WTC11 (cell line): ENCODE measurements at regions not wholly inside any gene's neighbourhood (a gene's known extent, or its start where the extent isn't known, plus 50 kb on each side); places are given as distances from the start of the nearest gene placed in this dataset.

Source experiments
- ATAC-seq: fragments of 200-7000 bp; cut with Tn5 transposase; 2 replicates; pipeline ENCODE4 v1.10.0; 2021; ENCODE audit warnings: mild to moderate bottlenecking, moderate library complexity
- CTCF ChIA-PET: fragments of 300-600 bp; sonication (Branson Sonifier 250); formaldehyde crosslinking; loops from one replicate; lab custom pipeline; 2021; ENCODE audit warnings: antibody characterized with exemption; lab: Charles Lee
- POLR2A ChIA-PET: fragments of 350-600 bp; sonication (Branson Sonifier 250); formaldehyde crosslinking; loops from one replicate; lab custom pipeline; 2021; ENCODE audit warnings: antibody characterized with exemption; lab: Charles Lee
- DNase-seq: peaks from one replicate; pipeline ENCODE4 v3.0.0; 2021; ENCODE audit warnings: low spot score
- H3K27ac Mint-ChIP-seq: 2 replicates; pipeline ENCODE4 v1.8.0; 2021; ENCODE audit warnings: mixed read lengths
- H3K27me3 Mint-ChIP-seq: 2 replicates; pipeline ENCODE4 v1.8.0; 2021; ENCODE audit warnings: low read depth, mild to moderate bottlenecking, moderate library complexity, mixed read lengths
- H3K36me3 Mint-ChIP-seq: 2 replicates; pipeline ENCODE4 v1.8.0; 2021; ENCODE audit warnings: mixed read lengths
- H3K4me1 Mint-ChIP-seq: 2 replicates; pipeline ENCODE4 v1.8.0; 2022; ENCODE audit warnings: mixed read lengths
- H3K4me3 Mint-ChIP-seq: 2 replicates; pipeline ENCODE4 v1.8.0; 2021; ENCODE audit warnings: mild to moderate bottlenecking, moderate library complexity, mixed read lengths
- H3K9me3 Mint-ChIP-seq: 2 replicates; pipeline ENCODE4 v1.8.0; 2021; ENCODE audit warnings: mixed read lengths
- CBFB ChIP-seq: sonication (generic); formaldehyde crosslinking; IDR thresholded peaks from 2 replicates; pipeline ENCODE4 v1.8.1; 2022; ENCODE audit warnings: mild to moderate bottlenecking, low read depth, missing genetic modification reagents
- EMX1 ChIP-seq: fragments of 250-450 bp; sonication (Bioruptor Pico); IDR thresholded peaks from 2 replicates; pipeline ENCODE4 v1.8.0; 2021; ENCODE audit warnings: mild to moderate bottlenecking
- GTF2I ChIP-seq: fragments of 250-450 bp; sonication (Bioruptor Pico); conservative IDR thresholded peaks from 2 replicates; pipeline ENCODE4 v1.4.0; 2021; ENCODE audit warnings: mild to moderate bottlenecking
- JAZF1 ChIP-seq: fragments of 250-450 bp; sonication (Bioruptor Pico); IDR thresholded peaks from 2 replicates; pipeline ENCODE4 v1.9.0; 2021; ENCODE audit warnings: moderate library complexity, mild to moderate bottlenecking, inconsistent platforms
- NFATC4 ChIP-seq: fragments of 250-450 bp; sonication (Bioruptor Pico); IDR thresholded peaks from 2 replicates; pipeline ENCODE4 v1.9.0; 2021; ENCODE audit warnings: mild to moderate bottlenecking
- RELA ChIP-seq: sonication (generic); formaldehyde crosslinking; IDR thresholded peaks from 2 replicates; pipeline ENCODE4 v1.8.1; 2022; ENCODE audit warnings: missing genetic modification reagents, mild to moderate bottlenecking, borderline replicate concordance
- RORB ChIP-seq: fragments of 250-450 bp; sonication (Bioruptor Pico); IDR thresholded peaks from 2 replicates; pipeline ENCODE4 v1.9.0; 2021; ENCODE audit warnings: mild to moderate bottlenecking
- TEAD1 ChIP-seq: sonication (generic); formaldehyde crosslinking; IDR thresholded peaks from 2 replicates; pipeline ENCODE4 v1.8.0; 2022; ENCODE audit warnings: mild to moderate bottlenecking, missing genetic modification reagents
- ZNF121 ChIP-seq: sonication (generic); formaldehyde crosslinking; IDR thresholded peaks from 2 replicates; pipeline ENCODE4 v1.8.0; 2023; ENCODE audit warnings: missing genetic modification reagents
- ZNF263 ChIP-seq: sonication (generic); formaldehyde crosslinking; IDR thresholded peaks from 2 replicates; pipeline ENCODE4 v1.8.1; 2022; ENCODE audit warnings: low read depth, mild to moderate bottlenecking, moderate library complexity, missing genetic modification reagents
- TF ChIP-seq, protein P1 (sequence below): sonication (generic); formaldehyde crosslinking; IDR thresholded peaks from 2 replicates; pipeline ENCODE4 v1.8.1; 2022; ENCODE audit warnings: low read depth, mild to moderate bottlenecking, moderate library complexity, missing genetic modification reagents, borderline replicate concordance
- TF ChIP-seq, protein P2 (sequence below): sonication (generic); formaldehyde crosslinking; IDR thresholded peaks from 2 replicates; pipeline ENCODE4 v1.8.1; 2022; ENCODE audit warnings: mild to moderate bottlenecking, missing genetic modification reagents, moderate library complexity, borderline replicate concordance
- TF ChIP-seq, protein P3 (sequence below): fragments of 250-450 bp; sonication (Bioruptor Pico); IDR thresholded peaks from 2 replicates; pipeline ENCODE4 v1.8.0; 2021; ENCODE audit warnings: mild to moderate bottlenecking
- TF ChIP-seq, protein P4 (sequence below): fragments of 250-450 bp; sonication (Bioruptor Pico); IDR thresholded peaks from 2 replicates; pipeline ENCODE4 v1.9.0; 2021; ENCODE audit warnings: mild to moderate bottlenecking
- TF ChIP-seq, protein P5 (sequence below): sonication (generic); formaldehyde crosslinking; IDR thresholded peaks from 2 replicates; pipeline ENCODE4 v1.8.1; 2023; ENCODE audit warnings: mild to moderate bottlenecking, missing genetic modification reagents
- TF ChIP-seq, protein P6 (sequence below): sonication (generic); formaldehyde crosslinking; IDR thresholded peaks from 2 replicates; pipeline ENCODE4 v1.8.1; 2023; ENCODE audit warnings: mild to moderate bottlenecking, missing genetic modification reagents, borderline replicate concordance
- TF ChIP-seq, protein P7 (sequence below): fragments of 250-450 bp; sonication (Bioruptor Pico); conservative IDR thresholded peaks from 2 replicates; pipeline ENCODE4 v1.9.0; 2021; ENCODE audit warnings: mild to moderate bottlenecking

DNA sequence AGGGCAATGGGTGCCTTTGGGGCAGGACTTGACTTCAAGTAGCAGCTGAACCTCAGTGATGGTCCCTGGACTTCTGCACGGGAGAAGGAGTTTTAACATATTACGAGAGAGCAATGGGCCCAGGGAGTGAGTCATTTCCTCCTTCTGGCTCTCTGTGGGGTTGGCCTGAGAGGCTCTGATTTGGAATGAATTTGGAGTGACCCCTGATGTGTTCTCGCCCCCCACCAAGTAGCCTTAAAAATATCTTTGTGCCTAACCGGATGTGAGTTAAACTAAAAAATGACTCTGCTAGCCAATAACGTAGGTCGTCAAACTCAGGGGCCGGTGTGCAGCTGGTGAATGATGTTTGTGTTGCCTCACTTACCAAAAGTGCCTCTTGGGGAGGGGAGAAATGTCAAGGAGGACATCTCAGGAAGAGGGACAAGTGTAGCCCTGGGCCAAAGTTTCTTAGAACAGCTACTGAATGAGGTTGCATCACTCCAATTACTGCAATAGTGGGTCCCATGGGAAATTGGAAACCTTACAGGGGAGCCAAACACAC is 656.6 kb downstream of the INHBA start (continued):
- TF ChIP-seq, protein P1, sequence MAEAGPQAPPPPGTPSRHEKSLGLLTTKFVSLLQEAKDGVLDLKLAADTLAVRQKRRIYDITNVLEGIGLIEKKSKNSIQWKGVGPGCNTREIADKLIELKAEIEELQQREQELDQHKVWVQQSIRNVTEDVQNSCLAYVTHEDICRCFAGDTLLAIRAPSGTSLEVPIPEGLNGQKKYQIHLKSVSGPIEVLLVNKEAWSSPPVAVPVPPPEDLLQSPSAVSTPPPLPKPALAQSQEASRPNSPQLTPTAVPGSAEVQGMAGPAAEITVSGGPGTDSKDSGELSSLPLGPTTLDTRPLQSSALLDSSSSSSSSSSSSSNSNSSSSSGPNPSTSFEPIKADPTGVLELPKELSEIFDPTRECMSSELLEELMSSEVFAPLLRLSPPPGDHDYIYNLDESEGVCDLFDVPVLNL (CRISPR knock-in tag) = no peak
- TF ChIP-seq, protein P2, sequence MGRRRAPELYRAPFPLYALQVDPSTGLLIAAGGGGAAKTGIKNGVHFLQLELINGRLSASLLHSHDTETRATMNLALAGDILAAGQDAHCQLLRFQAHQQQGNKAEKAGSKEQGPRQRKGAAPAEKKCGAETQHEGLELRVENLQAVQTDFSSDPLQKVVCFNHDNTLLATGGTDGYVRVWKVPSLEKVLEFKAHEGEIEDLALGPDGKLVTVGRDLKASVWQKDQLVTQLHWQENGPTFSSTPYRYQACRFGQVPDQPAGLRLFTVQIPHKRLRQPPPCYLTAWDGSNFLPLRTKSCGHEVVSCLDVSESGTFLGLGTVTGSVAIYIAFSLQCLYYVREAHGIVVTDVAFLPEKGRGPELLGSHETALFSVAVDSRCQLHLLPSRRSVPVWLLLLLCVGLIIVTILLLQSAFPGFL = no peak
- TF ChIP-seq, protein P3, sequence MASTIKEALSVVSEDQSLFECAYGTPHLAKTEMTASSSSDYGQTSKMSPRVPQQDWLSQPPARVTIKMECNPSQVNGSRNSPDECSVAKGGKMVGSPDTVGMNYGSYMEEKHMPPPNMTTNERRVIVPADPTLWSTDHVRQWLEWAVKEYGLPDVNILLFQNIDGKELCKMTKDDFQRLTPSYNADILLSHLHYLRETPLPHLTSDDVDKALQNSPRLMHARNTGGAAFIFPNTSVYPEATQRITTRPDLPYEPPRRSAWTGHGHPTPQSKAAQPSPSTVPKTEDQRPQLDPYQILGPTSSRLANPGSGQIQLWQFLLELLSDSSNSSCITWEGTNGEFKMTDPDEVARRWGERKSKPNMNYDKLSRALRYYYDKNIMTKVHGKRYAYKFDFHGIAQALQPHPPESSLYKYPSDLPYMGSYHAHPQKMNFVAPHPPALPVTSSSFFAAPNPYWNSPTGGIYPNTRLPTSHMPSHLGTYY (CRISPR knock-in tag) = no peak

DNA sequence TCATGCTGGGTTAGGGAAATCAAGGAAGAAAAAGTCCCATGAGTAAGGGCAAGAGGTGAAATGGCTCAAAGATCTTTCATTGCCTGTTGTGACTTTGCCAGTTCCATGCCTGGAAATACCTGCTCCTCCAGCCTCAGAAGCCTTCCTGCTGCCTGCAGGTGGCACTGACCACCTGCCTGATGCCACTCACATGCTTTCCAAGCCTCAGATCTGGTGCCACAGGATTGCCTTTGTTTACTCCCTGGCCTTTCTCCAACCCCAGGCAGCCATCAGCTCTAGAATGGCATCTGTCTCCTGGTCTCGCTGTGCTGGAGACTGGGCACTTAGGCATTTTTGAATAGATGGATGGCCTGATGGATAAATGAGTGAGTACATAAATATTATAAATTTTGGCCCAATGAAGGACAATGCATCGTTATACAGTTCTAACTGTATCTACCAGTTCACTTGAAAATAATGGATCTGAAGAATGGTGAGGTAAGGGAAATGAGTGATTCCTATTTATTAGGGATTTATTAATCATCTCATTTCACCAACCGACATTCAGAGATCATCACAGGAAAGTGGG is 657.2 kb downstream of the INHBA start:
- CTCF ChIA-PET = interaction anchor here (0.6 to 1.6 kb wide), 4 partner anchors 9 to 659 kb away, joined by 3 read pairs; no protein-coding TSS in a partner anchor
- TF ChIP-seq TEAD1 (CRISPR knock-in tag) (no peak), EMX1 (no peak)
- TF ChIP-seq, protein P4, sequence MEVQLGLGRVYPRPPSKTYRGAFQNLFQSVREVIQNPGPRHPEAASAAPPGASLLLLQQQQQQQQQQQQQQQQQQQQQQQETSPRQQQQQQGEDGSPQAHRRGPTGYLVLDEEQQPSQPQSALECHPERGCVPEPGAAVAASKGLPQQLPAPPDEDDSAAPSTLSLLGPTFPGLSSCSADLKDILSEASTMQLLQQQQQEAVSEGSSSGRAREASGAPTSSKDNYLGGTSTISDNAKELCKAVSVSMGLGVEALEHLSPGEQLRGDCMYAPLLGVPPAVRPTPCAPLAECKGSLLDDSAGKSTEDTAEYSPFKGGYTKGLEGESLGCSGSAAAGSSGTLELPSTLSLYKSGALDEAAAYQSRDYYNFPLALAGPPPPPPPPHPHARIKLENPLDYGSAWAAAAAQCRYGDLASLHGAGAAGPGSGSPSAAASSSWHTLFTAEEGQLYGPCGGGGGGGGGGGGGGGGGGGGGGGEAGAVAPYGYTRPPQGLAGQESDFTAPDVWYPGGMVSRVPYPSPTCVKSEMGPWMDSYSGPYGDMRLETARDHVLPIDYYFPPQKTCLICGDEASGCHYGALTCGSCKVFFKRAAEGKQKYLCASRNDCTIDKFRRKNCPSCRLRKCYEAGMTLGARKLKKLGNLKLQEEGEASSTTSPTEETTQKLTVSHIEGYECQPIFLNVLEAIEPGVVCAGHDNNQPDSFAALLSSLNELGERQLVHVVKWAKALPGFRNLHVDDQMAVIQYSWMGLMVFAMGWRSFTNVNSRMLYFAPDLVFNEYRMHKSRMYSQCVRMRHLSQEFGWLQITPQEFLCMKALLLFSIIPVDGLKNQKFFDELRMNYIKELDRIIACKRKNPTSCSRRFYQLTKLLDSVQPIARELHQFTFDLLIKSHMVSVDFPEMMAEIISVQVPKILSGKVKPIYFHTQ (CRISPR knock-in tag) = no peak
- no peak overlapping the region for H3K27ac Mint-ChIP-seq
- ATAC-seq (peak; percentile 73), DNase-seq (no peak)
- no peaks in the 10 kb centered on the region for H3K36me3 Mint-ChIP-seq
- peaks cover 5% of the 10 kb centered on the region; the same call in 1 of the 2 replicates for H3K4me1 Mint-ChIP-seq
- H3K27me3 Mint-ChIP-seq = no peaks in the 10 kb centered on the region
- POLR2A ChIA-PET = no interaction called here
- H3K4me3 Mint-ChIP-seq = no peak overlapping the region
- H3K9me3 Mint-ChIP-seq = peaks cover 14% of the 10 kb centered on the region

DNA sequence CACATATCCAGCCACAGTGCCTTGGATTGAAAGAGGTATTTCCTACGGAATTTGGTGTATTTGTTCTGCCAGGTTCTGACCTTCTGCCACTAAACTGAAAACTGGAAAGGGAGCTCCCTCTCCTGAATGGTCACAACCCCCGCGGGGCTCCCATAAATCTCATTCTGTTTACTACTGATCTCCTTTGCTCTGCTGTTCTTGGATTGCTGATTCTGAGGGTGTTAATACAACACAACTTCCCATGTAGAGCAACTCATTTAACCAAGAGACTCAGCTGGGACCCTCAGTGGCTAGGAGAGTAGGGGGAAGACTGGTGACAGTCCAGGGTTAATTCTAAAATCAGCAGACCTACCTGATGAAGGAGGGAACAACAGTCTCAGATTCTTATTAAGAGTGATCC is 662.9 kb downstream of the INHBA start:
- ChIA-PET CTCF (no interaction called here), POLR2A (no interaction called here)
- peaks cover 14% of the 10 kb centered on the region for H3K9me3 Mint-ChIP-seq
- H3K4me1 Mint-ChIP-seq = peaks cover 4% of the 10 kb centered on the region; the same call in 1 of the 2 replicates
- ATAC-seq (no peak), DNase-seq (no peak)
- H3K4me3 Mint-ChIP-seq = no peak overlapping the region
- no peaks in the 10 kb centered on the region for H3K36me3 Mint-ChIP-seq
- no peak overlapping the region for H3K27ac Mint-ChIP-seq
- TF ChIP-seq ZNF263 (no peak), CBFB (no peak), NFATC4 (CRISPR knock-in tag) (no peak), GTF2I (CRISPR knock-in tag) (no peak), RELA (CRISPR knock-in tag) (no peak), RORB (CRISPR knock-in tag) (no peak), JAZF1 (no peak), ZNF121 (CRISPR knock-in tag) (no peak)
- TF ChIP-seq, protein P5, sequence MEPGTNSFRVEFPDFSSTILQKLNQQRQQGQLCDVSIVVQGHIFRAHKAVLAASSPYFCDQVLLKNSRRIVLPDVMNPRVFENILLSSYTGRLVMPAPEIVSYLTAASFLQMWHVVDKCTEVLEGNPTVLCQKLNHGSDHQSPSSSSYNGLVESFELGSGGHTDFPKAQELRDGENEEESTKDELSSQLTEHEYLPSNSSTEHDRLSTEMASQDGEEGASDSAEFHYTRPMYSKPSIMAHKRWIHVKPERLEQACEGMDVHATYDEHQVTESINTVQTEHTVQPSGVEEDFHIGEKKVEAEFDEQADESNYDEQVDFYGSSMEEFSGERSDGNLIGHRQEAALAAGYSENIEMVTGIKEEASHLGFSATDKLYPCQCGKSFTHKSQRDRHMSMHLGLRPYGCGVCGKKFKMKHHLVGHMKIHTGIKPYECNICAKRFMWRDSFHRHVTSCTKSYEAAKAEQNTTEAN = no peak
- TF ChIP-seq, protein P6, sequence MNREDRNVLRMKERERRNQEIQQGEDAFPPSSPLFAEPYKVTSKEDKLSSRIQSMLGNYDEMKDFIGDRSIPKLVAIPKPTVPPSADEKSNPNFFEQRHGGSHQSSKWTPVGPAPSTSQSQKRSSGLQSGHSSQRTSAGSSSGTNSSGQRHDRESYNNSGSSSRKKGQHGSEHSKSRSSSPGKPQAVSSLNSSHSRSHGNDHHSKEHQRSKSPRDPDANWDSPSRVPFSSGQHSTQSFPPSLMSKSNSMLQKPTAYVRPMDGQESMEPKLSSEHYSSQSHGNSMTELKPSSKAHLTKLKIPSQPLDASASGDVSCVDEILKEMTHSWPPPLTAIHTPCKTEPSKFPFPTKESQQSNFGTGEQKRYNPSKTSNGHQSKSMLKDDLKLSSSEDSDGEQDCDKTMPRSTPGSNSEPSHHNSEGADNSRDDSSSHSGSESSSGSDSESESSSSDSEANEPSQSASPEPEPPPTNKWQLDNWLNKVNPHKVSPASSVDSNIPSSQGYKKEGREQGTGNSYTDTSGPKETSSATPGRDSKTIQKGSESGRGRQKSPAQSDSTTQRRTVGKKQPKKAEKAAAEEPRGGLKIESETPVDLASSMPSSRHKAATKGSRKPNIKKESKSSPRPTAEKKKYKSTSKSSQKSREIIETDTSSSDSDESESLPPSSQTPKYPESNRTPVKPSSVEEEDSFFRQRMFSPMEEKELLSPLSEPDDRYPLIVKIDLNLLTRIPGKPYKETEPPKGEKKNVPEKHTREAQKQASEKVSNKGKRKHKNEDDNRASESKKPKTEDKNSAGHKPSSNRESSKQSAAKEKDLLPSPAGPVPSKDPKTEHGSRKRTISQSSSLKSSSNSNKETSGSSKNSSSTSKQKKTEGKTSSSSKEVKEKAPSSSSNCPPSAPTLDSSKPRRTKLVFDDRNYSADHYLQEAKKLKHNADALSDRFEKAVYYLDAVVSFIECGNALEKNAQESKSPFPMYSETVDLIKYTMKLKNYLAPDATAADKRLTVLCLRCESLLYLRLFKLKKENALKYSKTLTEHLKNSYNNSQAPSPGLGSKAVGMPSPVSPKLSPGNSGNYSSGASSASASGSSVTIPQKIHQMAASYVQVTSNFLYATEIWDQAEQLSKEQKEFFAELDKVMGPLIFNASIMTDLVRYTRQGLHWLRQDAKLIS (CRISPR knock-in tag) = no peak
- TF ChIP-seq, protein P7, sequence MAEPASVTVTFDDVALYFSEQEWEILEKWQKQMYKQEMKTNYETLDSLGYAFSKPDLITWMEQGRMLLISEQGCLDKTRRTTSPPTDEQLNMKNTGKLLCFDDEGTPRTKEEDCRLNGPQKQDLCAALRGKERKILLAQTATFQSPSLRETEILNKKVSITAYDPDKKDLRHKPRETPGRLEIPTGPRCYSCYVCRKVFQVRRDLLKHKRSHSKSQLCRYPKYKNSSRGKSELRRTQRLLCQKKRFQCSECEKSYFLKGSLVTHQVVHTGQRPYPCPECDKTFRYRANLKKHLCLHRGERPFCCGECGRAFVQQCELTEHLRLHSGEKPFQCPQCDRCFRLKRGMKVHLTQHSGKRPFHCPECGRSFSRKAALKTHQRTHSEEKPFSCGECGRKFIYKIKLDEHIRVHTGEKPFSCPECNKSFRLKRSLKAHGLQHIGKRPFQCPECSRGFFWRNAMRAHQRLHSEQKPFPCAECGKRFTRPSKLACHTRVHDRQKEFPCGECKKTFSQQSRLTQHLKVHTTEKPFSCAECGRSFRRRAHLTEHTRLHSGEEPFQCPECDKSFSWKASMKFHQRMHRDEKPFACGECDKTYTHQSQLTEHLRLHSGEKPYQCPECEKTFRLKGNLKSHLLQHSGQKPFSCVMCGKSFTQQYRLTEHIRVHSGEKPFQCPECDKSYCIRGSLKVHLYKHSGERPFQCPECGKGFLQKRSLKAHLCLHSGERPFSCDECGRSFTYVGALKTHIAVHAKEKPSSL = no peak
- no peaks in the 10 kb centered on the region for H3K27me3 Mint-ChIP-seq
